ENCODE measurements at regions not wholly inside any gene's neighbourhood (a gene's known extent, or its start where the extent isn't known, plus 50 kb on each side); places are given as distances from the start of the nearest gene placed in this dataset.

DNA sequence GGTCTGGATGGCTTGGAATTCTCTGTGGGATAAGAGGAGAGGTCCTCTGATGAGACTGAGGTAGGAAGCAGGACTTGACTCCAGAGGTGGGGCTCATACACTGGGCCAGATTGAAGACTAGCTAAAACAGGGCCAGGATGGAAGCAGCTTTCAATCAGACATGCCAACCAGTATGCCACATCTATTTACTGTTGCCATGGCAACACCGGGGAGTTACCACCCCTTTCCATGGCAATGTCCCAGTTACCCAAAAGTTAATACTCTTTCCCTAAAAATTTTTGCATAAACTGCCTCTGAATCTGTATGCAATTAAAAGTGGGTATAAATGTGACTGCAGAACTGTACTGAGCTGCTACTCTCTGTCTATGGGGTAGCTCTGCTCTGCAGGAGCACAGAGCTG lies 247.5 kb upstream of the ZBED5 start:
- TF ChIP-seq, protein P1, sequence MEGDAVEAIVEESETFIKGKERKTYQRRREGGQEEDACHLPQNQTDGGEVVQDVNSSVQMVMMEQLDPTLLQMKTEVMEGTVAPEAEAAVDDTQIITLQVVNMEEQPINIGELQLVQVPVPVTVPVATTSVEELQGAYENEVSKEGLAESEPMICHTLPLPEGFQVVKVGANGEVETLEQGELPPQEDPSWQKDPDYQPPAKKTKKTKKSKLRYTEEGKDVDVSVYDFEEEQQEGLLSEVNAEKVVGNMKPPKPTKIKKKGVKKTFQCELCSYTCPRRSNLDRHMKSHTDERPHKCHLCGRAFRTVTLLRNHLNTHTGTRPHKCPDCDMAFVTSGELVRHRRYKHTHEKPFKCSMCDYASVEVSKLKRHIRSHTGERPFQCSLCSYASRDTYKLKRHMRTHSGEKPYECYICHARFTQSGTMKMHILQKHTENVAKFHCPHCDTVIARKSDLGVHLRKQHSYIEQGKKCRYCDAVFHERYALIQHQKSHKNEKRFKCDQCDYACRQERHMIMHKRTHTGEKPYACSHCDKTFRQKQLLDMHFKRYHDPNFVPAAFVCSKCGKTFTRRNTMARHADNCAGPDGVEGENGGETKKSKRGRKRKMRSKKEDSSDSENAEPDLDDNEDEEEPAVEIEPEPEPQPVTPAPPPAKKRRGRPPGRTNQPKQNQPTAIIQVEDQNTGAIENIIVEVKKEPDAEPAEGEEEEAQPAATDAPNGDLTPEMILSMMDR (conservative IDR thresholded peaks at IDR 0.05) = no peak
- TF ChIP-seq ZFX (IDR thresholded peaks at IDR 0.05) = no peak
